IMR-90 (cell line): ENCODE measurements at regions not wholly inside any gene's neighbourhood (a gene's known extent, or its start where the extent isn't known, plus 50 kb on each side); places are given as distances from the start of the nearest gene placed in this dataset.

Source experiments
- CEBPB ChIP-seq: IDR thresholded peaks from 2 replicates; pipeline ENCODE4 v1.6.1; 2012; ENCODE audit warnings: low read depth, low read length, improper control_type of control experiment
- CTCF ChIP-seq: conservative IDR thresholded peaks from 2 replicates; pipeline ENCODE4 v1.5.1; 2012; ENCODE audit warnings: mild to moderate bottlenecking, low read depth, low read length, improper control_type of control experiment
- ELK1 ChIP-seq: fragments of 150-350 bp; IDR thresholded peaks from 2 replicates; pipeline ENCODE4 v1.6.1; 2016; ENCODE audit warnings: low read depth, mild to moderate bottlenecking, low read length, moderate library complexity, borderline replicate concordance
- MAZ ChIP-seq: IDR thresholded peaks from 2 replicates; pipeline ENCODE4 v1.6.1; 2012; ENCODE audit warnings: low read depth, mild to moderate bottlenecking, low read length, improper control_type of control experiment, moderate library complexity, borderline replicate concordance
- MXI1 ChIP-seq: IDR thresholded peaks from 2 replicates; pipeline ENCODE4 v1.6.1; 2012; ENCODE audit warnings: low read depth, mild to moderate bottlenecking, low read length, moderate library complexity, borderline replicate concordance
- POLR2A ChIP-seq: IDR thresholded peaks from 2 replicates; pipeline ENCODE4 v1.6.1; 2012; ENCODE audit warnings: mild to moderate bottlenecking, low read depth, low read length
- RAD21 ChIP-seq: IDR thresholded peaks from 2 replicates; pipeline ENCODE4 v1.6.1; 2012; ENCODE audit warnings: low read length, improper control_type of control experiment
- RCOR1 ChIP-seq: IDR thresholded peaks from 2 replicates; pipeline ENCODE4 v1.6.1; 2012; ENCODE audit warnings: mild to moderate bottlenecking, low read length, improper control_type of control experiment; ENCODE audit not compliant: insufficient replicate concordance
- RFX5 ChIP-seq: IDR thresholded peaks from 2 replicates; pipeline ENCODE4 v1.8.0; 2012; ENCODE audit warnings: low read depth, mild to moderate bottlenecking, low read length, moderate library complexity
- SMC3 ChIP-seq: fragments of 150-350 bp; IDR thresholded peaks from 2 replicates; pipeline ENCODE4 v1.6.1; 2016; ENCODE audit warnings: low read depth, mild to moderate bottlenecking, antibody characterized with exemption, low read length, moderate library complexity
- USF2 ChIP-seq: fragments of 150-350 bp; IDR thresholded peaks from 2 replicates; pipeline ENCODE4 v1.6.1; 2017; ENCODE audit warnings: mild to moderate bottlenecking, antibody characterized with exemption, low read length, low read depth

GRCh38 chr18:29838556-29838955 lies 1204.0 kb downstream of the DSC3 start:
- TF ChIP-seq CTCF (no peak), RAD21 (no peak), SMC3 (no peak), POLR2A (no peak), CEBPB (no peak), USF2 (no peak), MXI1 (no peak), RFX5 (no peak), ELK1 (no peak), MAZ (no peak), RCOR1 (no peak)
